HFFc6 (cell line): ENCODE measurements at regions not wholly inside any gene's neighbourhood (a gene's known extent, or its start where the extent isn't known, plus 50 kb on each side); places are given as distances from the start of the nearest gene placed in this dataset.
"Not testable (repeated sequence)": the region's sequence is repeated elsewhere in the genome, so short reads cannot be mapped to it uniquely, and the experiment has no call there.

Source experiments
- DNase-seq: peaks from one replicate; pipeline ENCODE4 v3.0.0-alpha.2; 2018
- H3K27ac Mint-ChIP-seq: 2 replicates; pipeline ENCODE4 v1.8.0; 2020; ENCODE audit warnings: mild to moderate bottlenecking, mixed read lengths
- H3K27me3 Mint-ChIP-seq: 2 replicates; pipeline ENCODE4 v1.8.0; 2021; ENCODE audit warnings: mild to moderate bottlenecking, moderate library complexity, mixed read lengths; ENCODE audit not compliant: insufficient read depth
- H3K36me3 Mint-ChIP-seq: 2 replicates; pipeline ENCODE4 v1.8.0; 2021; ENCODE audit warnings: low read depth, mixed read lengths
- H3K4me1 Mint-ChIP-seq: 2 replicates; pipeline ENCODE4 v1.8.0; 2020; ENCODE audit warnings: low read depth, mixed read lengths
- H3K4me3 Mint-ChIP-seq: 2 replicates; pipeline ENCODE4 v1.8.0; 2020; ENCODE audit warnings: mild to moderate bottlenecking, moderate library complexity, mixed read lengths
- H3K9me3 Mint-ChIP-seq: 2 replicates; pipeline ENCODE4 v1.8.0; 2020; ENCODE audit warnings: mild to moderate bottlenecking, mixed read lengths
- CTCF ChIP-seq: fragments of 200-600 bp; sonication (generic); IDR thresholded peaks from 2 replicates; pipeline ENCODE4 v1.5.0; 2021; ENCODE audit warnings: antibody characterized with exemption, mild to moderate bottlenecking

GRCh38 chrX:107374132-107374531, 75.3 kb upstream of the FRMPD3 start:
- no peak overlapping the region for H3K27ac Mint-ChIP-seq
- no peaks in the 10 kb centered on the region for H3K4me1 Mint-ChIP-seq
- no peak for DNase-seq
- H3K36me3 Mint-ChIP-seq, result no peaks in the 10 kb centered on the region
- no peaks in the 10 kb centered on the region; the same call in 1 of the 2 replicates for H3K27me3 Mint-ChIP-seq
- TF ChIP-seq CTCF, result no peak
- H3K4me3 Mint-ChIP-seq, result no peak overlapping the region
- no peaks in the 10 kb centered on the region for H3K9me3 Mint-ChIP-seq

- Mint-ChIP-seq H3K4me1 (no peaks in the 10 kb centered on the region), H3K36me3 (no peaks in the 10 kb centered on the region)
- DNase-seq, result no peak
These were observed 74.6 kb upstream of the FRMPD3 start for GRCh38 chrX:107374831-107375230.

GRCh38 chrX:107376186-107376585, 73.3 kb upstream of the FRMPD3 start:
- not testable (repeated sequence) for H3K9me3 Mint-ChIP-seq, H3K27me3 Mint-ChIP-seq, H3K4me3 Mint-ChIP-seq, H3K27ac Mint-ChIP-seq, H3K4me1 Mint-ChIP-seq, H3K36me3 Mint-ChIP-seq, DNase-seq

More at GRCh38 chrX:107374831-107375230, 74.6 kb upstream of the FRMPD3 start:
- no peaks in the 10 kb centered on the region; the same call in 1 of the 2 replicates for H3K27me3 Mint-ChIP-seq
- no peaks in the 10 kb centered on the region for H3K9me3 Mint-ChIP-seq
- no peak overlapping the region for H3K4me3 Mint-ChIP-seq
- no peak for TF ChIP-seq CTCF
- no peak overlapping the region for H3K27ac Mint-ChIP-seq

GRCh38 chrX:107384397-107385105, 64.9 kb upstream of the FRMPD3 start:
- TF ChIP-seq CTCF, result no peak

GRCh38 chrX:107389726-107390125, 59.7 kb upstream of the FRMPD3 start:
- Mint-ChIP-seq H3K4me1 (no peaks in the 10 kb centered on the region), H3K4me3 (no peak overlapping the region), H3K27ac (no peak overlapping the region), H3K9me3 (no peaks in the 10 kb centered on the region; the same call in 1 of the 2 replicates), H3K27me3 (no peaks in the 10 kb centered on the region; the same call in 1 of the 2 replicates), H3K36me3 (no peaks in the 10 kb centered on the region)
- DNase-seq, result no peak
- no peak for TF ChIP-seq CTCF

More at GRCh38 chrX:107384397-107385105, 64.9 kb upstream of the FRMPD3 start:
- Mint-ChIP-seq H3K4me3 (no peak overlapping the region), H3K36me3 (no peaks in the 10 kb centered on the region), H3K27me3 (peaks cover 2% of the 10 kb centered on the region), H3K9me3 (no peaks in the 10 kb centered on the region), H3K27ac (no peak overlapping the region), H3K4me1 (no peaks in the 10 kb centered on the region)
- DNase-seq, result no peak

- not testable (repeated sequence) for H3K27ac Mint-ChIP-seq, H3K9me3 Mint-ChIP-seq, H3K4me3 Mint-ChIP-seq, H3K36me3 Mint-ChIP-seq, H3K4me1 Mint-ChIP-seq, DNase-seq, H3K27me3 Mint-ChIP-seq
These were observed 55.8 kb upstream of the FRMPD3 start for GRCh38 chrX:107393656-107394055.
